NCI-H748 (cell line): ENCODE measurements at regions not wholly inside any gene's neighbourhood (a gene's known extent, or its start where the extent isn't known, plus 50 kb on each side); places are given as distances from the start of the nearest gene placed in this dataset.
A peak's percentile ranks its signal among the peaks of the same experiment; 100 is the strongest.

Experiments
- DNase-seq: peaks from one replicate; lab custom pipeline; 2025; ENCODE audit not compliant: unreplicated experiment; lab: John Stamatoyannopoulos, UW

DNA sequence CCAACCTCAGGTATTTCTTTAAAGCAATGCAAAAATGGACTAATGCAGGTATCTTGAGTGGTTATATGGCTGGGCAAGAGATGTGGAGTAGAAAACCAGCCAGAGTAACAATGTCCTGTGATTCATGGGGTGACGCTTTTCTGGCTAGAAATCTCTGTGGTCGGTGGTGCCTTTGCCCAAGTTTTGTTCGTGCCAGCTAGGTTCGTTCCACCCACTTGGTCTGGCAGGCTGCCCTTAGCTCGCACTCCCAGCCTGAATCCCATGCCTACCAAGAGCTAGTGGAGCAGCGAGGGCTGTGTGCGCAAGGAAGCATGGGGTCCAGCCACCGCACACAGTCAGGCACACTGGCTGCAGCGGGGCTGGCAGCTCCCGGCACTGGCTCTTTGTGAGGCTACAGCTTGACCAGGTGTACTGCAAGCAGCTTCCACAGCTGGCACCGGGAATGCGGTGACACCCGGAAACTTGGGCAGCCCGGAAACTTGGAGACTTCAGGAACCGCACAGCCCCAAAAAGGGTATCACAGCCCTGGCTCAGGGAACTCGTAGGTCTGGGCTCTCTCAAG lies 349.6 kb upstream of the PCDH20 start:
- DNase-seq, result no peak

DNA sequence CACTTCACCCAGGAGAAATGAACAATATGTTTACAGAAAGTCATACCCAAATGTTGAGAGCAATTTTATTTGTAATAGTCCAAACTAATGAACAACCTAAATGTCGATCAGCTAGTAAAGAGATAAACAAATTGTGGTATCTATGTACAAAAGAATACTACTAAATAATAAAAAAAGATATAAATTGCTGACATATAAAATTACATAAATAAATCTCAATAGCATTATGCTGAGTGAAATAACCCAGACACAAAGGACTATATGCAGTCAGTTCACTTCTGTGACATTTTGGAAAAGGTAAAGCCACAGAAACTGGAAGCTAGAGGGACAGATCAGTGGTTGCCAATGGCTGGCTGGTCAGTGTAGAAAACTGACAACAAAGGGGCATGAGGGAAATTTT lies 346.0 kb upstream of the PCDH20 start:
- DNase-seq, result no peak

DNA sequence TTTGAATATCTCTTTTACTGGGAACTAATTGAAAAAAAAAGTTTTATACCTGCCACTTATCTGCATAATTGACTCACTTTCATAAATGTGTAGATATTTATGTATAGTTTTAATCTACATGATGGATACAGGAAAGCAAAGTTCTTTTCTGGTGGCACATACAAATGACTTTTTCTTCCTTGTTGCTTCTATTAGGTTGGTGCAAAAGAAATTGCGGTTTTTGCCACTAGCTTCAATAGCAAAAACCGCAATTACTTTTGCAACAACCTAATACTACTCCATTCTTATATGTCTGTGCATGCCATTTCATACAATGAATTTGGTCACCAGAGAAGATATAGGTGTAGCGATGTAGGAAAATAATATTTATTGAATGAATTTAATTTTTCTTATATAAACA lies 344.5 kb upstream of the PCDH20 start:
- no peak for DNase-seq

DNA sequence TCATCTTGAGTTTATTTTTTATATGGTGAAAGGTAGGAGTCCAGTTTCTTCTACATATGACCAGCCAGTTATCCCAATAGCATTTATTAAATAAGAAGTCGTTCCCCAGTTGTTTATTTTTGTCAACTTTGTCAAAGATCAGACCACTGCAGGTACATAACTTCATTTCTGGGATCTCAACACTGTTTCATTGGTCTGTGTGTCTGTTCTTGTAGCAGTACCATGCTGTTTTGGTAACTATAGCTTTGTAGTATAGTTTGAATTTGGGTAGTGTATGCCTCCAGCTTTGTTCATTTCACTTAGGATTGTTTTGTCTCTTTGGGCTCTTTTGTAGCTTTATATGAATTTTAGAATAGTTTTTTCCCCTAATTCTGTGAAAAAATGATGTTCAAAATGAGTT lies 340.4 kb upstream of the PCDH20 start:
- no peak for DNase-seq

DNA sequence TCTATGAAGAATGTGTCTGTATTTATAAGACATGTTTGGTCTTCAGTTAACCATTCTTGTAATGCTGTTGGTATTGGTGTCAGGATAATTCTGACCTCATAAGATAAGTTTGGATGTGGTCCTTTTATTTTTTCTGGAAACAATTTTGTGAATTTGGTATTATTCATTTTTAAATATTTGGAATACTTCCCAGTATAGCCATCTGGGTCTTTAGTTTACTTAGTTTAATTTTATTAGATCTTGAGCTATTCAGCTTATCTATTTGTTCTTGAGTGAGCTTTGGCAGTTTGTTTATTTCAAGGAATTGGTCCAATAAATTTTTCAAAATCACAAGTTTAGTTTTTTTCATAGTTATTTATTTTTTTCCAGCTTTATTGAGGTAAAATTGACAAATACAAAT lies 335.4 kb upstream of the PCDH20 start:
- DNase-seq, result no peak

DNA sequence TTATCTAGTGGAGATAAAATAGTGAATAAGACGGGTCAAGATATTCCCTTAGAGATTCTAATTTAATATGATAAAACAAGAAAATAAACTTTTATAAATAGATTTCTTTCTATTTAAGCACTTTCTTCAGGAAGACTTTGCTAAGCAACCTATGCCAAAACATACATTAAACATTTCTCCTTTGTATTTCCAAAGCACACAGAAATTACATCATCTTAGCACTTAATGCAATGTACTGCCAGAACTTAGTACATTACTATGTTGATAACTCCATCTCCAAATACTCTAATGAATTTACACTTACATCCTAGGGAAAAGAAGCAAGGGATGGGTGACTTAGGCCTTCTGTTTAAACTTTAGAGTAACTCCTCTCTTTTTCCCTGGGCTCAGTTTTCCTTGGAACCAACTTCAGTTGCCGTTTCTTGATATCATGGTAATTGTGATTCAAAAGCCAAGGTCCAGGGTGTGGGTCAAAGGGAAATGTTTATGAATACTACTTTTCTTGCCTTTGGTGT lies 322.6 kb upstream of the PCDH20 start:
- DNase-seq, result no peak

DNA sequence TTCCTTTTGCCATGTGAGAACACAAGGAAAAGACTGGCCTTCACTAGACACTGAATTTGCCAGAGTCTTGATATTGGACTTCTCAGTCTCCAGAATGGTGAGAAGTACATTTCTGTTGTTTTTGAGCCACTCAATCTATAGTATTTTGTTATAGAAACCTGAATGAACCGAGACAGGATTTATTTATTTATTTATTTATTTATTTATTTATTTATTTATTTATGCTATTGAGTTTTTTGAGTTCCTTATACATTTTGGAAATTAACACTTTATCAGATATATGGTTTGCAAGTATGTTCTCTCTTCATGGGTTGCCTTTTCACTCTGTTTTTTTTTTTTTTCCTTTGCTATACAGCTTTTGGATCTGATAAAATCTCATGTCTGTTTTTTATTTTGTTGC lies 319.0 kb upstream of the PCDH20 start:
- no peak for DNase-seq

DNA sequence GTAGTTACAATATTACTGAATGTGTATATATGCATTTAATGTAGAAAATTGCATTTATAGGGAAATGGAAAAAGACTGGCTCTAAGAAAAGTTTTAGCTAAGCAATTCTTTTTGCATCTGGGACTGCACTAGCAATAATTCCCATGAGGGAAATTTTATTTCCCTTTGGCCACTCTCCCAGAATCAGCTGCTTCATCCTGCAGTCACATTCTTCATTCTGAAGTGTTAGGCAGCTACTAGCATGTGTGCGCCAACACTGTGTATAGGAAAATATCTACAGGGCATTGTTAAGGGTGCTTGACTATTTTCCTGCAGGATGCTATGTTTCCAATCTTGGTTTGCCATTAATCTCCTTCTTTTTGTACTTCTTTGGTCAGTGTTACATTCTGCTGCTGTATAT lies 312.8 kb upstream of the PCDH20 start:
- no peak for DNase-seq

DNA sequence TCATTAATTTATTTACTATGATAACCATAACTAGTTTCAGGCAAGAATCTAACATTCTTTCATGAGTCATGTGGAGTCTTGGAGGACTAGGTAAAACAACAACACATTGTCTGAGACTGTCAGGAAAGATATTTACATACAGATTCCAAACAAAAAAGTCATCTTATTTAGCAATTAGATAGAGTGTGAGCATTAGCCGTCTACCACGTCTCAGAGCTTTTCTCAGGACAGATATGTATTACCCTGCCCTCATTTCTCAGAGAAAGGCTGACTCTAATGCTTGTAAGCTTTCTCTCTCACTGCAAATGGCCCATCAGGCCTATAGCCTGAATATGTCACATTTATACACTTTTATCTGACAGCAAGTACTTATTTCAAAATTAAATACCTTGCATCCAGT lies 312.1 kb upstream of the PCDH20 start:
- no peak for DNase-seq

DNA sequence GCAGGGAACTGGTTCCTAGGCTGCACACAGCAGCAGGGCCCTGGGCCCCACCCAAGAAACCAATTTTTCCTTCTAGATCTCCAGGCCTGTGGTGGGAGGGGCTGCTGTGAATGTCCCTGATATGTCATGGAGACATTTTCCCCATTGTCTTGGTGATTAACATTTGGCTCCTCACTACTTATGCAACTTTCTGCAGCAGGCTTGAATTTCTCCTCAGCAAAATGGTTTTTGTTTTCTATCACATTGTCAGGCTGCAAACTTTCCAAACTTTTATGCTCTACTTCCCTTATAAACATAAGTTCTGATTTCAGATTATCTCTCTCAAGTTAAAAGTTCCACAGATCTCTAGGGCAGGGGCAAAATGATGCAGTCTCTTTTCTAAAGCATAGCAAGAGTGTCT lies 310.2 kb upstream of the PCDH20 start:
- DNase-seq, result no peak

DNA sequence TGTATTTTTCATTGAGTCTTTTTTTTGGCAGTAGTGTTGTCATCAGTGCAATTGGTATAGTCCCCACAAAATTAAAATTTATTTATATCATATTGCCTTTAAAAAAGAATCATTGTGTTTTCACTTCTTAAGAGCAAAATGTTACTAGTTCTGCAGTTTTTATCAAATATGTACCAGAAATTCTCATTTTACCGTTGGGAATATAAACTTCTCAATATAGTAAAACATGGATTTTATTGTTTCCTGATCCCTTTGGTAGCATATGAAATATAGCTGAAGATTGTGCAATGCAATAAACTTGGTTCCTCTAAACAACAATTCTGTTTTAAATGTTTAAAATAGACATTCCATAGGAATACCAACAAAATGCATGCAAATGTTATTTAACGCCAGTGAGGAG lies 306.5 kb upstream of the PCDH20 start:
- no peak for DNase-seq

DNA sequence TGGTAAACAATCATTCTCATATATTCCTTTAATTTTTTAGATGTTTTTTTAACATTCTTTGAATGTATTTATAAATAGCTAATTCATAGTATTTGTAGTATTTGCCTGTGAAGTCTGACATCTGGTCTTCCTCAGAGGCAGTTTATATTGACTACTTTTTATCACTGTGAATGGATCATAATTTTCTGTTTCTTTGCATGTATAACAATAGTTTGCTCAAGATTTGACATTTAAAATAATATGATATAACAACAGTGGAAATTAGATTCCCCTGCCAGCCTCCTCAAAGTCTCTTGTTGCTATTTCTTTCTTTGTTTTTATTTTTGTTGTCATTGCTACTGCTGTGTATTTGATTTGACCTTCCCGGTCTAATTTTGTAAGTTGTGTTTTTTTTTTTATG lies 297.0 kb upstream of the PCDH20 start:
- DNase-seq, result no peak

DNA sequence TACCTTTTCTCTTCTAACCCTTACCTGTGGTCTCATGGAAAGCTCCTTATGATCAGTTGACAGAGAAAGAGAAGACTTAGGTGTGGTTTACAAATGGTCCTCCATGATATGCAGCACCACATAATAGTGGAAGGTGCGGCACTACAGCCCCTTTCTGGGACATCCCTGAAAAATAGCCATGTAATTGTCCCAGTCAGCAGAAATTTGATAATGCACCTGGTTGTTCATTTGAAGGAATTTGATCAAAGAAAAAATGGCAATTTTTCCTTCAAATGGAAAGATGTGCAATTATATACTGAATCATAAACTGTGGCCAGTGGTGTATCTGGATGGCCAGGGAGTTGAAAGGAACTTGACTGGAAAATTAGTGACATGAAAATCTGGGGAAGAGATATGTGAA lies 293.6 kb upstream of the PCDH20 start:
- no peak for DNase-seq

DNA sequence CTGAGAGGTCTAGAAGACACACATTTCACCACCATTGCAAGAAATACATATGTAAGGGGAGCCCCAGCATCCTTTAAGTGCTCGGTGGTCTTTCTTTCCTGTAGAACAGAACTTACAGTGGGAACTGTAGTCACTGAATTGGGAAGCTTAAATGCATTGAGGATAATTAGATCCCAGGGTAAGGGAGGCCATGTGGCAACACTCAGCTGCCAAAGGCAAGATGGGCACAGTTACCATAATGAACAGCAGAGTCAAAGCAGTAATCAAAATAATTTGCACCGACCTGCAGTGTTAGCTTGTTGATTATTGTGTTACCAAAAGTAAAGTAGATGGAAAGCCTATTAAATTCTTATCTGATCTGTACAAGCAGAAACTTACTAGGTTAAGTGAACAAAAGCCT lies 291.2 kb upstream of the PCDH20 start:
- DNase-seq, result no peak

DNA sequence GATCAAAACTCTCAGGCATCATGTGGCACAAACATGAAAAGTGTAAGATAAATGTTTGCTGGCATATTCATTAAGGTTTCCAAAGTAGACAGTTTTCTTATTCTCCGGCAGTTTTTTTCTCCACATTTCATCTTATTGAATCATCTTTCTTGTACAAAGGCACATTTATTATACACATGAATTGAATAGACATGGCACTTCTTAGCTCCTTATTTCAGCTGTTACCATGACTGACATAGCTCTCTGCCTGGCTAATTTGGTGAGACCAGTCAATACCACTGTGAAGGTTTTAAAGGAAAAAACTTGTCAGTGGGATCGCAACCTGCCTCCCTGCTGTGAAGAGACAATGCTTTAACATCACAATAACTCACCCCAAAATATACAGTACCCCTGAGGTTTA lies 285.0 kb upstream of the PCDH20 start:
- no peak for DNase-seq

DNA sequence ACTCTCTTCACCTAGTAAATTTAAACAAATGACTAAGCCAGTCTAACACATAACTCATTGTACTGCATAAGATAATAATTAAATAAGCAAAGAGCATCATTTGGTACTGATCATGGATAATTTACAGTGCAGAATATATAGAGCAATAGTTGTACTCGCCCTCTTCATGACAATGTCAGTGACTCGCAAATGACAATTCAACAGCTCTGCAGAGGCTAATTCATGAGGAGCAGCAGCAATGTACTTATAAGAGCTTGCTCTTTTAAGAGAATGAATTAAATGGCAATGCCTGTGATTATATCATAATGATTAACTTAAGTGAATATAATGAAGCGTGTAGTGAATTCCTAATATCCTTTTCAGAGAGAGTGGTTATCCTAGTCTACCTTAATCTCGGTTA lies 284.5 kb upstream of the PCDH20 start:
- no peak for DNase-seq

DNA sequence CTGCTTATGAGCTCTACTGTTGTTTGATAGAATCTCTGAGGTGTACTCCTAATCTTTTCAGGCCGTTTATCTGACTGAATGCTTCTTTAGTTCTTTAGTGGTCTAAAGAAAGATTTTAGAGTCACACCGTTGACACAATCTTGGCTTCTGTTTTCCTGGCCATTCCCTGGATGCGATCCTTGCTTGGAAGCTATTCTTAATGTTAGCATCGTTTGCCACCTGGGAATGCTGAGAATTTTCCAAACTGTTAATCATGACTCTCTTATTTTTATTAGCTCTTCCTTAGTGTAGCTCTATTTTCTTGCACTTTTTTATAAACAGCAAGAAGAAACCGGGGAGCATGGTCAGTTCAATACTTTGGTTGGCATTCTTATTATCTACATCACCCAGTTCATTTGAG lies 281.0 kb upstream of the PCDH20 start:
- DNase-seq, result no peak

DNA sequence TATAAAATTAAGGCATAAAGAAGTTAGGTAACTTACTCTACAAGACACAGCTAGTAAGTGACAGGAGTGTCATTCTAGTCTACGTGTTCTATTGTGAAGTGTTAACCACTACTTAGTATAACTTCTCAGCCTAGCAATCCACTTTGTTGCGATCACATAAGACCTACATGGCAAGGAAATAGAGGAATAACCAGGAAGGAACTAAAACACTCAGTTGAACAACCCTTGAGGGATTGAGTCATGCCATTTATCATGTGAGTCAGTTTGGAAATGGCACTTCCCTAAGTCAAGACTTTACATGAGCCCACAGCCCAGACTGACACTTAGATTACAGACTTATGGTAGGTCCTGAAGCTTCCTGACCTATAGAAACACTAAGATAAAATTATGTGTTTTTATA lies 279.5 kb upstream of the PCDH20 start:
- DNase-seq, result no peak

DNA sequence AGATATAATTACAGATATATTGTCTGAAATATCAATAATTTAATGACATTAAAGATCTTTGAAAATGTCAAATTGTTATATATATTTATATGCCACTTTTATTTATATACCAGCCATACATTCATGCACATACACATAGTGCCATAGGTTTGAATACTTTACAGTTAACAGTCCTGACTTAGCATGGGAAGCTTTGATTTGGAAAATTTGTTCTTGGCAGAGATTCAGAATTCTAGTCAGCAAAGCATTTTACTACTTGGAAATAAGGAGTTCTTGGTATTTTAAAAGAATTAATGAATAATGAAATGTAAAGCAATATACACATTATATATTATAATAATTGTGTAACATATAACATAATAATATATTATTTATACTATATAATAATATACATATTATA lies 277.0 kb upstream of the PCDH20 start:
- DNase-seq, result no peak

DNA sequence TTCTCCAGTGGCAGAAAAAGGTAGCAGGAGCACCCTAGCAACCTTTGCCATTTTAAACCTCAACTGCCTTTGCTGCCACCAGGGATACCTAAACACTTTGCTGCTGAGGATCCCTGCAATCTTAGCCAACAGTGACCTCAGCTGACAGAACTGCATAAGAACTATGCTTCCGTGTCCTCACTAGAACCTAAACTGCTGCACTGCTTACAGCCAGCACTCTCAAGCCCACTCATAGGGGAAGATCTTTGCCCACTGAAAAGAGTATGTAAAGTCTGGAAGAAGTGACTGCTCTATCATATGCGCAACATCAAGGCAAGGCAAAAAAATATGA lies 270.0 kb upstream of the PCDH20 start:
- peak; percentile 51 for DNase-seq

DNA sequence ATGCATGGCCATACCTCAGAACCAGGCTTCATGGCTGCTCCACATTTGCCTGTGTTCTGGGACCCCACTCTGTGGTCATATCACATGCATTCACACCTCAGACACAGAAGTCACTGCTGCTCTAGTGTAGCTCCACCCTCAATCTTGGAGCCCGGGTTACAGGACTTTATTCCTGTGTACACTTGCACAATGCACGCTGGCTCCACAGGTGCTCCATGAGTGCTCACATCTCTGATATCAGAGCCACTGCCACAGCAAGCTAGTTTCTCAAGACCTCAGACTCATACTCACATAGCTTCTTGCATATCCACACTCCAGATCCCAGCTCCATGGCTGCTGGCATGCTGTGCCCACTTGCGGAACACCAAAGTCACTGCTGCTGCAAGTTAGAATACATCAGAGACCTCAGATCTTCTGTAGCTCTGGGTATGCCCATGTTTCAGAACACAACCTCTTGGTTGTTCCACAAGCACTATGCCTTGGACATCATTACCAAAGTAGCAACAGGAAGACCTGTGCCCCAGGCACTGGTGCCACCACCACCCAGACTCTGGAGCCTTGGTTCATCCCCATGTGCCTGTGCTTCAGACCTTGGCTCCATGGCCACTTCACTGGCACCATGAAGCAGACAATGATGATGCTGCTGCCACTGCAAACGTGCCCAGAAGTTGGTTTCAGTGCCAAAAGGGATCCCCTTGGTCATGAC lies 269.5 kb upstream of the PCDH20 start:
- no peak for DNase-seq

DNA sequence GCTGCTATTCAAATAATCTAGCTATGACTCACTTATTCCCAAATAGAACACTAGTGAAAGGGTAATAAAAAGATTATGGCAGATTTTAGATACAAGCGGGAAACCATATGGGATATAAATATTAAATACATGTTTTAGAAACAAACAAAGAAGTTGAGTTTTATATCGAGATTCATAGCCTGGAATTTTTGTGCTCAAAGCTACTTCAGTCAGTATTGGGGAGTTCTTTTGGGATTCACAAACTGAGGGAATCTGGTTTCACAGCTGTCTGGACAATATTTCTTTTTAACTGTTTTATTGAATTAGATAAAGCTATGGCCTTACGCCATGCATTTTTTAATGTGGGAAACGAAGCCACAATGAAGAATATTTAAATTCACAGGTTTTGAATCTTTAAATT lies 257.1 kb upstream of the PCDH20 start:
- DNase-seq, result no peak
